ENCODE measurements at regions not wholly inside any gene's neighbourhood (a gene's known extent, or its start where the extent isn't known, plus 50 kb on each side); places are given as distances from the start of the nearest gene placed in this dataset.

GRCh38 chr15:69628256-69629093, 175.9 kb downstream of the RPLP1 start:
- no peaks in the 10 kb centered on the region for H3K9me3 ChIP-seq (ENCODE audit: control insufficient read depth, insufficient read depth, low read depth, low read length)
- no peaks in the 10 kb centered on the region for H3K36me3 ChIP-seq (ENCODE audit: control insufficient read depth, insufficient read depth, low read length)
- no peak overlapping the region for H3K9ac ChIP-seq (ENCODE audit: low read length)
- no peak overlapping the region for H3K4me3 ChIP-seq (ENCODE audit: low read depth, low read length)
- H3K27ac ChIP-seq (ENCODE audit: low read depth, low read length): no peak overlapping the region
- H3K4me1 ChIP-seq (ENCODE audit: control insufficient read depth, insufficient read depth, low read length): no peaks in the 10 kb centered on the region
- no peaks in the 10 kb centered on the region for H3K27me3 ChIP-seq (ENCODE audit: control insufficient read depth, insufficient read depth, low read length)

GRCh38 chr15:69629631-69630161, 177.1 kb downstream of the RPLP1 start:
- H3K4me1 ChIP-seq (ENCODE audit: control insufficient read depth, insufficient read depth, low read length): no peaks in the 10 kb centered on the region
- no peaks in the 10 kb centered on the region for H3K9me3 ChIP-seq (ENCODE audit: control insufficient read depth, insufficient read depth, low read depth, low read length)
- H3K27ac ChIP-seq (ENCODE audit: low read depth, low read length): no peak overlapping the region
- H3K27me3 ChIP-seq (ENCODE audit: control insufficient read depth, insufficient read depth, low read length): no peaks in the 10 kb centered on the region
- H3K4me3 ChIP-seq (ENCODE audit: low read depth, low read length): no peak overlapping the region
- no peak overlapping the region for H3K9ac ChIP-seq (ENCODE audit: low read length)
- H3K36me3 ChIP-seq (ENCODE audit: control insufficient read depth, insufficient read depth, low read length): no peaks in the 10 kb centered on the region

GRCh38 chr15:69631005-69631404, 178.4 kb downstream of the RPLP1 start:
- H3K27me3 ChIP-seq (ENCODE audit: control insufficient read depth, insufficient read depth, low read length): no peaks in the 10 kb centered on the region
- no peak overlapping the region for H3K27ac ChIP-seq (ENCODE audit: low read depth, low read length)

GRCh38 chr15:69631978-69632377, 179.4 kb downstream of the RPLP1 start:
- Histone ChIP-seq H3K4me1 (ENCODE audit: control insufficient read depth, insufficient read depth, low read length) (no peaks in the 10 kb centered on the region), H3K4me3 (ENCODE audit: low read depth, low read length) (no peak overlapping the region), H3K9me3 (ENCODE audit: control insufficient read depth, insufficient read depth, low read depth, low read length) (no peaks in the 10 kb centered on the region), H3K27ac (ENCODE audit: low read depth, low read length) (no peak overlapping the region), H3K9ac (ENCODE audit: low read length) (no peak overlapping the region), H3K36me3 (ENCODE audit: control insufficient read depth, insufficient read depth, low read length) (no peaks in the 10 kb centered on the region), H3K27me3 (ENCODE audit: control insufficient read depth, insufficient read depth, low read length) (no peaks in the 10 kb centered on the region)

More at GRCh38 chr15:69631005-69631404, 178.4 kb downstream of the RPLP1 start:
- H3K4me1 ChIP-seq (ENCODE audit: control insufficient read depth, insufficient read depth, low read length): no peaks in the 10 kb centered on the region
- H3K9ac ChIP-seq (ENCODE audit: low read length): no peak overlapping the region
- H3K4me3 ChIP-seq (ENCODE audit: low read depth, low read length): no peak overlapping the region
- no peaks in the 10 kb centered on the region for H3K9me3 ChIP-seq (ENCODE audit: control insufficient read depth, insufficient read depth, low read depth, low read length)
- H3K36me3 ChIP-seq (ENCODE audit: control insufficient read depth, insufficient read depth, low read length): no peaks in the 10 kb centered on the region

GRCh38 chr15:69634860-69635259, 182.2 kb downstream of the RPLP1 start:
- Histone ChIP-seq H3K4me3 (ENCODE audit: low read depth, low read length) (no peak overlapping the region), H3K9me3 (ENCODE audit: control insufficient read depth, insufficient read depth, low read depth, low read length) (no peaks in the 10 kb centered on the region), H3K4me1 (ENCODE audit: control insufficient read depth, insufficient read depth, low read length) (no peaks in the 10 kb centered on the region), H3K36me3 (ENCODE audit: control insufficient read depth, insufficient read depth, low read length) (no peaks in the 10 kb centered on the region), H3K27me3 (ENCODE audit: control insufficient read depth, insufficient read depth, low read length) (no peaks in the 10 kb centered on the region), H3K27ac (ENCODE audit: low read depth, low read length) (no peak overlapping the region), H3K9ac (ENCODE audit: low read length) (no peak overlapping the region)

- Histone ChIP-seq H3K9me3 (ENCODE audit: control insufficient read depth, insufficient read depth, low read depth, low read length) (no peaks in the 10 kb centered on the region), H3K9ac (ENCODE audit: low read length) (no peak overlapping the region), H3K4me1 (ENCODE audit: control insufficient read depth, insufficient read depth, low read length) (no peaks in the 10 kb centered on the region), H3K36me3 (ENCODE audit: control insufficient read depth, insufficient read depth, low read length) (no peaks in the 10 kb centered on the region), H3K4me3 (ENCODE audit: low read depth, low read length) (no peak overlapping the region), H3K27me3 (ENCODE audit: control insufficient read depth, insufficient read depth, low read length) (no peaks in the 10 kb centered on the region), H3K27ac (ENCODE audit: low read depth, low read length) (no peak overlapping the region)
Observed at GRCh38 chr15:69636169-69636915, 183.7 kb downstream of the RPLP1 start.

GRCh38 chr15:69637818-69638217, 185.2 kb downstream of the RPLP1 start:
- no peaks in the 10 kb centered on the region for H3K4me1 ChIP-seq (ENCODE audit: control insufficient read depth, insufficient read depth, low read length)
- no peak overlapping the region for H3K4me3 ChIP-seq (ENCODE audit: low read depth, low read length)
- H3K36me3 ChIP-seq (ENCODE audit: control insufficient read depth, insufficient read depth, low read length): no peaks in the 10 kb centered on the region
- H3K27ac ChIP-seq (ENCODE audit: low read depth, low read length): no peak overlapping the region
- H3K27me3 ChIP-seq (ENCODE audit: control insufficient read depth, insufficient read depth, low read length): no peaks in the 10 kb centered on the region
- H3K9ac ChIP-seq (ENCODE audit: low read length): no peak overlapping the region
- no peaks in the 10 kb centered on the region for H3K9me3 ChIP-seq (ENCODE audit: control insufficient read depth, insufficient read depth, low read depth, low read length)

- Histone ChIP-seq H3K9me3 (ENCODE audit: control insufficient read depth, insufficient read depth, low read depth, low read length) (no peaks in the 10 kb centered on the region), H3K4me3 (ENCODE audit: low read depth, low read length) (no peak overlapping the region), H3K4me1 (ENCODE audit: control insufficient read depth, insufficient read depth, low read length) (peaks cover 19% of the 10 kb centered on the region), H3K36me3 (ENCODE audit: control insufficient read depth, insufficient read depth, low read length) (no peaks in the 10 kb centered on the region), H3K27ac (ENCODE audit: low read depth, low read length) (no peak overlapping the region), H3K27me3 (ENCODE audit: control insufficient read depth, insufficient read depth, low read length) (0 out of 2 replicates have a peak, but pooled peaks cover 3% of the 10 kb centered on the region), H3K9ac (ENCODE audit: low read length) (no peak overlapping the region)
Observed at GRCh38 chr15:69643476-69643875, 190.9 kb downstream of the RPLP1 start.

- 0 out of 2 replicates have a peak, but pooled peaks cover 3% of the 10 kb centered on the region for H3K27me3 ChIP-seq (ENCODE audit: control insufficient read depth, insufficient read depth, low read length)
- no peak overlapping the region for H3K27ac ChIP-seq (ENCODE audit: low read depth, low read length)
Observed at GRCh38 chr15:69643971-69644370, 191.4 kb downstream of the RPLP1 start.

GRCh38 chr15:69644876-69645275, 192.3 kb downstream of the RPLP1 start:
- no peak overlapping the region for H3K9ac ChIP-seq (ENCODE audit: low read length)

More at GRCh38 chr15:69643971-69644370, 191.4 kb downstream of the RPLP1 start:
- peaks cover 24% of the 10 kb centered on the region for H3K4me1 ChIP-seq (ENCODE audit: control insufficient read depth, insufficient read depth, low read length)
- H3K4me3 ChIP-seq (ENCODE audit: low read depth, low read length): no peak overlapping the region
- H3K9ac ChIP-seq (ENCODE audit: low read length): no peak overlapping the region
- H3K36me3 ChIP-seq (ENCODE audit: control insufficient read depth, insufficient read depth, low read length): no peaks in the 10 kb centered on the region
- H3K9me3 ChIP-seq (ENCODE audit: control insufficient read depth, insufficient read depth, low read depth, low read length): no peaks in the 10 kb centered on the region

GRCh38 chr15:69647142-69647513, 194.5 kb downstream of the RPLP1 start:
- Histone ChIP-seq H3K4me1 (ENCODE audit: control insufficient read depth, insufficient read depth, low read length) (peaks cover 31% of the 10 kb centered on the region), H3K27ac (ENCODE audit: low read depth, low read length) (no peak overlapping the region)

More at GRCh38 chr15:69644876-69645275, 192.3 kb downstream of the RPLP1 start:
- no peak overlapping the region for H3K4me3 ChIP-seq (ENCODE audit: low read depth, low read length)
- no peak overlapping the region for H3K27ac ChIP-seq (ENCODE audit: low read depth, low read length)
- H3K4me1 ChIP-seq (ENCODE audit: control insufficient read depth, insufficient read depth, low read length): peaks cover 31% of the 10 kb centered on the region
- H3K27me3 ChIP-seq (ENCODE audit: control insufficient read depth, insufficient read depth, low read length): 0 out of 2 replicates have a peak, but pooled peaks cover 3% of the 10 kb centered on the region
- H3K9me3 ChIP-seq (ENCODE audit: control insufficient read depth, insufficient read depth, low read depth, low read length): no peaks in the 10 kb centered on the region
- H3K36me3 ChIP-seq (ENCODE audit: control insufficient read depth, insufficient read depth, low read length): no peaks in the 10 kb centered on the region

More at GRCh38 chr15:69647142-69647513, 194.5 kb downstream of the RPLP1 start:
- Histone ChIP-seq H3K4me3 (ENCODE audit: low read depth, low read length) (no peak overlapping the region), H3K9me3 (ENCODE audit: control insufficient read depth, insufficient read depth, low read depth, low read length) (no peaks in the 10 kb centered on the region), H3K36me3 (ENCODE audit: control insufficient read depth, insufficient read depth, low read length) (no peaks in the 10 kb centered on the region), H3K9ac (ENCODE audit: low read length) (no peak overlapping the region), H3K27me3 (ENCODE audit: control insufficient read depth, insufficient read depth, low read length) (0 out of 2 replicates have a peak, but pooled peaks cover 3% of the 10 kb centered on the region)

Data from HUES6 (cell line).